Amniotic epithelial cell (primary cell): ENCODE measurements at regions not wholly inside any gene's neighbourhood (a gene's known extent, or its start where the extent isn't known, plus 50 kb on each side); places are given as distances from the start of the nearest gene placed in this dataset.

Source experiments
- DNase-seq: peaks from one replicate; pipeline ENCODE4 v3.0.0-alpha.2; 2010; ENCODE audit warnings: low read depth

DNA sequence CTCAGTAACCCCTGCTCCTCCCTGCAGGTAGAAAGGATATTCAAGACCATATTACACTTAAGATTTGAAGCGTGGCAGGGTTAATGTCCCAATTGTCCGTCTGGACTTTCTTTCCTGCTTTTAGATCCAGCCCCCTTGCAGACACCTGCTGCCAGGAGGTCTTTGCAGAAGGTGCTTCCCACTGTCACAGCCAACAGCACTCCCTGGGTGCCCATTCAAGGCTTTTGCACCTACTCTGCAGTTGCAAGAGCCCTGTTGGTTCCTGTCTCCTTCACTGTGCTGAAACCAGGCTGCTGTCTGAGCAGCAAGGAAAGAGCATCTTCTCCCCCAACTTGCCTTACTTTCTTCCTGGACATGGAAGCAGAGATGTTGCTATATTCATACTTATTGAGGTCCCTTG is 1043.0 kb upstream of the POU3F3 start:
- no peak for DNase-seq

DNA sequence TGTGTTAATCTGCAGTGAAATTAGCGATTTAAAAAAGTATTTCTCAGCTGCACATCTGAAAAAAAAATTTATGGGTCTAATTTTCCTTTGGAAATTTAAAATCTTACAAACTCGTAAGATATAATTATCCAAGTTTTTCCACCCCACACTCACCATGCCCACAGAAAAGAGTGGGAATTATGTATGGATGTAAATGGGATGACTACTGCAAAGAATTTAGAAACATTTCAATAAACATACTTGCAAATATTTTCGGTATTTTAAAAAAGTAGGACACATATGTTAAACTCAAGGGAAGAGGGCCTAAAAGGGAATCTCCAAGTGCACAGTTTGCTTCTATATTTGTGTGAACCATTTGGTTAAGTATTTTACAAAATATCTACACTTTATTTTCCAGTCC is 1039.9 kb upstream of the POU3F3 start:
- DNase-seq: no peak

GRCh38 chr2:103815731-103816130 is 1038.2 kb upstream of the POU3F3 start:
- DNase-seq: no peak

DNA sequence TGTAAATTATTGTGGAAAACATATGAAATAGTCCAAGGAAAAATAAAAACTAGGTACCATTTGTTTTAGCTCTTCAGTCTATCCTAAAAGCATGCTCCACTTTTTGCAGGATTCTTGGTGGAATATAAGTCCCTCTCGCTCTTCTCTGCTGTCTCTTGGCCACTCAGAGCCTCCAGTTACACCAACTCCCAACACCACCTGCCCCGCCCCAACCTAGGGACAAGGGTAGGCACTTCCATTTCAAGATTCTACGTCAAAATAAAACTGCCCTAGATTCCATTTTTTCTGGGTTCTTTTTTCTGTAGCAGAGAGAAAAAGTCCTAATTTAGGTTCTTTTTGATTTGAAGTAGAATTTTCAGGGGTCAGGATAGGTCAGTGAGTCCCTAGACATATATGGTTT is 1036.2 kb upstream of the POU3F3 start:
- no peak for DNase-seq

GRCh38 chr2:103818176-103818575 is 1035.7 kb upstream of the POU3F3 start:
- no peak for DNase-seq

DNA sequence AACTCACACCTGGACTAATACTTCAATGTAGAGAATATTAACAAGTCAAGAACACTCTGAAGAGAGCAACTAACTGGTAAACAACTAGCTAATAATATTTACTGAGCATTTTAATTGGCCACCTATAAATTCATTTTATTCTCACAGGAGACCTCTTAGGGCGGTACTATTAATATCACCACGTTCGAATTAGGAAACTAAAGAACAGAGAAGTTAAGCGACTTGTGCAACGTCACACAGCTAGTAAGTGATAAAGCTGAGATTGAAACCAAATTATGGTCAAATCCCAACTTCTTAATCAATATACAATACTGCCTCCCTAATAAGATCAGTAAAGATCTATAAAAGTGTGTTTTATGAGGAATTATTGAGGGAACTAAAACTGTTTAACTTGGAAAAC is 1034.3 kb upstream of the POU3F3 start:
- no peak for DNase-seq

DNA sequence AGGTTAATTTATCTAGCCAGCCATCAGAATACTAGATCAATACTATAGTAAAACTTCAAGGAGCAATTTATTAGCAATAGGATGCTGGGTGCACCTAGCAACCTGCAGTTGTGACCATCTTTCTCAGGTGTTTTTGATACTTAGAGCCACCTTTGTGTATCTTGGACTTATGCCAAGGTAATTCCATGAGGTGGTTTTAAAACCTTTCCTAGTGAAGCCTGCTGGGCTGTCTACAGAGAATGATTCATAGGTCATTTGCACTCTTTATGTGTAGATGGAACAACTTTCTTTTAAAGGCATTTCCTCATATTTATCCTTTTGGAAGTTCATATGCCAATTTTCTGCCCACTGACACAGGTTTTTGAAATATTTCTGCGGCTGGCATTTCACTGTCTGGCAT is 1030.1 kb upstream of the POU3F3 start:
- DNase-seq: no peak

DNA sequence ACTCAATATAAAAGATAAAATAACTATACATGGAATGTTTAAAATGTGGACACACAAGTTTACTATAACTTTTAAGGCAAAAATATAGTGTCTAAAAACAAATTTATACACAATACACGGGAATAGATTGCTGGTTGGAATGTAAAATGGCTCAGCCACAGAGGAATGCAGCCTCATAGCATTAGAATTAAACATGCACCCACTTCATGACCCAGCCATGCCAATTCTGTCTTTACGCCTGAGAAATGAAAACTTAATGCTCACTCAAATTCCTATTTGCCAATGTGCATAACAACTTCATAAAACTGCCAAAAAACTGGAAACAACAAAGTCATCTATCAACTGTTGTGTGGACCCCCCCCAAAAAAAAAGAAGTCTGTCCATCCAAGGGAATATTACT is 1006.6 kb upstream of the POU3F3 start:
- DNase-seq: no peak

DNA sequence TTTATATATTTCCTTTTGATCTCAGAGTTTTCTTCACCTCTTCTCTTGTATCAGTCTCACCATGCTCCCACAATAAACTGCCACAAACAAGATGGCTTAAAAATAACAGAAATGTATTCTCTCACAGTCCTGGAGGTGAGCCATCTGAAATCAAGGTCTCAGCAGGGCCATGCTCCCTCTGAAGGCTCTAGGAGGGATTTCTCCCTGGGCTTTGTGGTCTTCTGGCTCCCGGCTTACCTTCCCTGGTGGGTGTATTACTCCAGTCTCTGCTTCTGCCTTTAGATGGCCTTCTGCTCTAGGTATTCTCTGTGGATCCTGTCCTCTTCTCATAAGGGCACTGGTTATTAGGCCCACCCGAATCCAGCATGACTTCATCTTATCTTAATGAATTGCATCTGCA is 994.7 kb upstream of the POU3F3 start:
- no peak for DNase-seq

GRCh38 chr2:103860016-103860415 is 993.9 kb upstream of the POU3F3 start:
- no peak for DNase-seq

DNA sequence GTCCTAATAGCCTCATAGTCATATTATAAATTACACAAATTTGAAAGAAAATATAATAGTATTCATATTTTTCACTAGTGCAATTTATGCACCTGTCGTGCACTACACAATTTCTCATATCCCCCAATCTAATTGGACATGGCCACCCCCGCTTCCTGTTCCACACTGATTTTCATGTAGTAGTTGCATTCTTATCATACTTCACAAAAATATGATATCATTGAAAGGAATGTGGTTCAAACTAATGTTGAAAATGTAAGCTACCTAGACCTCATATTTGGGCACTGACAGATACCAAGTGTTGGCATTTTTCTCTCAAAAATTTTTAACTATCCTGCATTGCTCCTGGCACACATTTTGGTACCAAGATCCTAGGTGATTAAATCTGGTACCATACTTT is 985.5 kb upstream of the POU3F3 start:
- DNase-seq: no peak

- no peak for DNase-seq
Observed at GRCh38 chr2:103873716-103874351, 980.1 kb upstream of the POU3F3 start.

GRCh38 chr2:103875131-103875530 is 978.8 kb upstream of the POU3F3 start:
- no peak for DNase-seq

GRCh38 chr2:103875531-103875930 is 978.4 kb upstream of the POU3F3 start:
- no peak for DNase-seq

GRCh38 chr2:103876611-103877010 is 977.3 kb upstream of the POU3F3 start:
- no peak for DNase-seq

- no peak for DNase-seq
Observed at GRCh38 chr2:103879101-103879500, 974.8 kb upstream of the POU3F3 start.

- DNase-seq: no peak
Observed at GRCh38 chr2:103880081-103880834, 973.7 kb upstream of the POU3F3 start.

DNA sequence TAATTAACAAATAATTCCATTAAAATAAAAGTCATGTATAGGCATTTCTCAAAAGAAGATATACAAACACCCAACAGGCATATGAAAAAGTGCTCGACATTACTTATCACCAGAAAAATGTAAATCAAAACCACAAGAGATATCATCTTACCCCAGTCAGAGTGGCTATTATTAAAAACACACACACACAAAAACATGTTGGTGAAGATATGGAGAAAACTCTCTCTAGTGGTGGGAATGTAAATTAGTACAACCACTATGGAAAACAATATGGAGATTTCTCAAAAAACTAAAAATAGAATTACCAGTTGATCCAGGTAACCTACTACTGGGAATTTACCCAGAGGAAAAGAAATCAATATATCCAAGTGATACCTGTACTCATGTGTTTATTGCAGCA is 966.3 kb upstream of the POU3F3 start:
- no peak for DNase-seq

- DNase-seq: no peak
Observed at GRCh38 chr2:103896182-103896581, 957.7 kb upstream of the POU3F3 start.

- no peak for DNase-seq
Observed at GRCh38 chr2:103898561-103898960, 955.4 kb upstream of the POU3F3 start.

- no peak for DNase-seq
Observed at GRCh38 chr2:103902347-103902746, 951.6 kb upstream of the POU3F3 start.

DNA sequence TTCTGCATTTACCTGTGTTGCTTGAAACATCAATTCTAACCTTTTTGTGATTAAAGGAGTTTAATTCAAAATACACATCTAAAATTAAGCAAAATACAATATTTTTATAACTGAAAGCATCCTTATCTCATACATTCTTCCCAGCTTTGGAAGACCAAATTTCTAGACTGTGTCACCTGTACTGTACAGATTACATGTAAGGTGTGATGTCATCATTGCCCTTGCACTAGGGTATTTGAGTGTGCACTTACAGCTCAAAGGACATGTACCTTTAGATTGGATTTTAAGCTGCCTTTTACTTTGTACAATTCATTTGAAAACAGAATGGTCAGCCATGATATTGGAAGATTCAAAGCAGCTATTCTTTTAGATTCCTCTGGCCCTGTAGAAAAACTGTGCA is 932.8 kb upstream of the POU3F3 start:
- no peak for DNase-seq

DNA sequence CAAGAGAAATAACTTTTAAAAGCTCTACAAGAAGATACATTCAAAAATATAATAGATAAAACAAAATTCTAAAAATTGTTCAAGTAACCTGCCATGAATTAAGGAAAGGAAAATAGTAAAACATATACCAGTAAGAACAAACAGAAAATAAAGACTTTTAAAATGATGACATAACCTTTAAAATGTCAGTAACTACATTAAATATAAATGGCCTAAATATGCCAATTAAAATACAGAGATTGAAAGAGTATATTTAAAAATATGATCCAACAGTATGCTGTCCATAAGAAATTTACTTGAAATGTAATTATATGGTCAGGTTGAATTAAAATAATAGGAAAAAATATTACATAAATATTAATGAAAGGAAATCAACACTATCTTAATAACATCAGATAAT is 911.7 kb upstream of the POU3F3 start:
- DNase-seq: no peak

GRCh38 chr2:103945083-103945482 is 908.8 kb upstream of the POU3F3 start:
- DNase-seq: no peak
